ENCODE measurements at regions not wholly inside any gene's neighbourhood (a gene's known extent, or its start where the extent isn't known, plus 50 kb on each side); places are given as distances from the start of the nearest gene placed in this dataset.

- intact Hi-C loops (cut with micrococcal nuclease) = no loop called here
- Histone ChIP-seq H3K4me1 (ENCODE audit: control insufficient read depth, insufficient read depth, low read length) (no peaks in the 10 kb centered on the region), H3K4me3 (ENCODE audit: low read length) (no peak overlapping the region), H3K27me3 (ENCODE audit: control insufficient read depth, insufficient read depth, low read length) (no peaks in the 10 kb centered on the region), H3K27ac (ENCODE audit: low read length) (no peak overlapping the region), H3K9me3 (ENCODE audit: control insufficient read depth, insufficient read depth, low read length) (no peaks in the 10 kb centered on the region), H3K36me3 (ENCODE audit: control insufficient read depth, insufficient read depth, low read length) (no peaks in the 10 kb centered on the region)
- no peak overlapping the region for H3K27ac Mint-ChIP-seq
- H3K36me3 Mint-ChIP-seq = no peaks in the 10 kb centered on the region
- H3K4me3 Mint-ChIP-seq = no peak overlapping the region
- 74% methylated on average over 6 of the region's 6 CpGs for WGBS (ENCODE audit: insufficient coverage)
- H3K27me3 Mint-ChIP-seq (ENCODE audit: low read depth in 2 of 2) = peaks cover 0 to 7% of the 10 kb centered on the region in 2 donors
- ATAC-seq (no peak), DNase-seq (no peak)
- no peaks in the 10 kb centered on the region for H3K4me1 Mint-ChIP-seq
- no peak for TF ChIP-seq CTCF (IDR thresholded peaks at IDR 0.05)
- peaks cover 2 to 5% of the 10 kb centered on the region in 2 donors for H3K9me3 Mint-ChIP-seq
Observed at GRCh38 chr2:2743164-2743571, 412.1 kb upstream of the MYT1L start.

GRCh38 chr2:2742726-2743125, 411.7 kb upstream of the MYT1L start:
- peaks cover 0 to 7% of the 10 kb centered on the region in 2 donors for H3K27me3 Mint-ChIP-seq (ENCODE audit: low read depth in 2 of 2)

GRCh38 chr2:2740238-2740775, 409.2 kb upstream of the MYT1L start:
- Histone ChIP-seq H3K36me3 (ENCODE audit: control insufficient read depth, insufficient read depth, low read length) (no peaks in the 10 kb centered on the region), H3K27me3 (ENCODE audit: control insufficient read depth, insufficient read depth, low read length) (no peaks in the 10 kb centered on the region), H3K4me3 (ENCODE audit: low read length) (no peak overlapping the region), H3K9me3 (ENCODE audit: control insufficient read depth, insufficient read depth, low read length) (no peaks in the 10 kb centered on the region), H3K27ac (ENCODE audit: low read length) (no peak overlapping the region), H3K4me1 (ENCODE audit: control insufficient read depth, insufficient read depth, low read length) (no peaks in the 10 kb centered on the region)
- peaks cover 0 to 7% of the 10 kb centered on the region in 2 donors for H3K27me3 Mint-ChIP-seq (ENCODE audit: low read depth in 2 of 2)
- WGBS (ENCODE audit: insufficient coverage) = 86% methylated on average over 1 of the region's 1 CpG
- intact Hi-C loops (cut with micrococcal nuclease) = no loop called here
- DNase-seq (no peak), ATAC-seq (no peak)
- H3K36me3 Mint-ChIP-seq = no peaks in the 10 kb centered on the region
- no peak overlapping the region for H3K4me3 Mint-ChIP-seq
- H3K9me3 Mint-ChIP-seq = peaks cover 2 to 5% of the 10 kb centered on the region in 2 donors
- no peak overlapping the region for H3K27ac Mint-ChIP-seq
- H3K4me1 Mint-ChIP-seq = no peaks in the 10 kb centered on the region
- no peak for TF ChIP-seq CTCF (IDR thresholded peaks at IDR 0.05)

More at GRCh38 chr2:2742726-2743125, 411.7 kb upstream of the MYT1L start:
- no peak for TF ChIP-seq CTCF (IDR thresholded peaks at IDR 0.05)
- H3K4me3 ChIP-seq (ENCODE audit: low read length) = no peak overlapping the region
- ATAC-seq (no peak), DNase-seq (no peak)
- H3K36me3 ChIP-seq (ENCODE audit: control insufficient read depth, insufficient read depth, low read length) = no peaks in the 10 kb centered on the region
- Mint-ChIP-seq H3K27ac (no peak overlapping the region), H3K9me3 (peaks cover 2 to 5% of the 10 kb centered on the region in 2 donors), H3K36me3 (no peaks in the 10 kb centered on the region), H3K4me1 (no peaks in the 10 kb centered on the region), H3K4me3 (no peak overlapping the region)
- H3K9me3 ChIP-seq (ENCODE audit: control insufficient read depth, insufficient read depth, low read length) = no peaks in the 10 kb centered on the region
- no peaks in the 10 kb centered on the region for H3K27me3 ChIP-seq (ENCODE audit: control insufficient read depth, insufficient read depth, low read length)
- no peak overlapping the region for H3K27ac ChIP-seq (ENCODE audit: low read length)
- H3K4me1 ChIP-seq (ENCODE audit: control insufficient read depth, insufficient read depth, low read length) = no peaks in the 10 kb centered on the region
- intact Hi-C loops (cut with micrococcal nuclease) = no loop called here
- WGBS (ENCODE audit: insufficient coverage) = 60% methylated on average over 2 of the region's 2 CpGs

GRCh38 chr2:2739231-2739795, 408.2 kb upstream of the MYT1L start:
- H3K4me3 ChIP-seq (ENCODE audit: low read length) = no peak overlapping the region

More at GRCh38 chr2:2739231-2739795, 408.2 kb upstream of the MYT1L start:
- no peaks in the 10 kb centered on the region for H3K4me1 ChIP-seq (ENCODE audit: control insufficient read depth, insufficient read depth, low read length)
- H3K36me3 Mint-ChIP-seq = no peaks in the 10 kb centered on the region
- no peak for TF ChIP-seq CTCF (IDR thresholded peaks at IDR 0.05)
- intact Hi-C loops (cut with micrococcal nuclease) = no loop called here
- no peaks in the 10 kb centered on the region for H3K27me3 ChIP-seq (ENCODE audit: control insufficient read depth, insufficient read depth, low read length)
- peak in 1 of 3 donors; percentile 38 for ATAC-seq
- no peak overlapping the region for H3K27ac ChIP-seq (ENCODE audit: low read length)
- DNase-seq = no peak
- no peak overlapping the region for H3K4me3 Mint-ChIP-seq
- H3K36me3 ChIP-seq (ENCODE audit: control insufficient read depth, insufficient read depth, low read length) = no peaks in the 10 kb centered on the region
- 90% methylated on average over 9 of the region's 9 CpGs for WGBS (ENCODE audit: insufficient coverage)
- H3K4me1 Mint-ChIP-seq = no peaks in the 10 kb centered on the region
- peaks cover 2 to 5% of the 10 kb centered on the region in 2 donors for H3K9me3 Mint-ChIP-seq
- H3K9me3 ChIP-seq (ENCODE audit: control insufficient read depth, insufficient read depth, low read length) = no peaks in the 10 kb centered on the region
- peaks cover 0 to 8% of the 10 kb centered on the region in 2 donors for H3K27me3 Mint-ChIP-seq (ENCODE audit: low read depth in 2 of 2)
- H3K27ac Mint-ChIP-seq = no peak overlapping the region
